ENCODE measurements at regions not wholly inside any gene's neighbourhood (a gene's known extent, or its start where the extent isn't known, plus 50 kb on each side); places are given as distances from the start of the nearest gene placed in this dataset.

- H3K4me3 ChIP-seq (ENCODE audit: low read depth, low read length): no peak overlapping the region
- no peak for DNase-seq (ENCODE audit: low read depth)
- TF ChIP-seq CTCF (IDR thresholded peaks at IDR 0.05; ENCODE audit: low read depth, low read length, missing control alignments): no peak
These were observed 156.3 kb upstream of the NOCT start for GRCh38 chr4:138859254-138859653.

GRCh38 chr4:138858419-138858818, 157.2 kb upstream of the NOCT start:
- no peak for TF ChIP-seq CTCF (IDR thresholded peaks at IDR 0.05; ENCODE audit: low read depth, low read length, missing control alignments)
- DNase-seq (ENCODE audit: low read depth): no peak

GRCh38 chr4:138857416-138857815, 158.2 kb upstream of the NOCT start:
- no peak for DNase-seq (ENCODE audit: low read depth)
- no peak for TF ChIP-seq CTCF (IDR thresholded peaks at IDR 0.05; ENCODE audit: low read depth, low read length, missing control alignments)
- H3K4me3 ChIP-seq (ENCODE audit: low read depth, low read length): no peak overlapping the region

More at GRCh38 chr4:138858419-138858818, 157.2 kb upstream of the NOCT start:
- no peak overlapping the region for H3K4me3 ChIP-seq (ENCODE audit: low read depth, low read length)

- DNase-seq (ENCODE audit: low read depth): no peak
- TF ChIP-seq CTCF (IDR thresholded peaks at IDR 0.05; ENCODE audit: low read depth, low read length, missing control alignments): no peak
- no peak overlapping the region for H3K4me3 ChIP-seq (ENCODE audit: low read depth, low read length)
These were observed 162.9 kb upstream of the NOCT start for GRCh38 chr4:138852681-138853080.

- no peak overlapping the region for H3K4me3 ChIP-seq (ENCODE audit: low read depth, low read length)
- TF ChIP-seq CTCF (IDR thresholded peaks at IDR 0.05; ENCODE audit: low read depth, low read length, missing control alignments): no peak
- DNase-seq (ENCODE audit: low read depth): no peak
These were observed 163.9 kb upstream of the NOCT start for GRCh38 chr4:138851391-138852335.

GRCh38 chr4:138845664-138846063, 169.9 kb upstream of the NOCT start:
- no peak for DNase-seq (ENCODE audit: low read depth)
- no peak for TF ChIP-seq CTCF (IDR thresholded peaks at IDR 0.05; ENCODE audit: low read depth, low read length, missing control alignments)
- H3K4me3 ChIP-seq (ENCODE audit: low read depth, low read length): no peak overlapping the region

GRCh38 chr4:138845054-138845453, 170.5 kb upstream of the NOCT start:
- DNase-seq (ENCODE audit: low read depth): no peak
- H3K4me3 ChIP-seq (ENCODE audit: low read depth, low read length): no peak overlapping the region

More at GRCh38 chr4:138845054-138845453, 170.5 kb upstream of the NOCT start:
- TF ChIP-seq CTCF (IDR thresholded peaks at IDR 0.05; ENCODE audit: low read depth, low read length, missing control alignments): no peak

Data from GM12864 (cell line).